HFFc6 (cell line): ENCODE measurements at regions not wholly inside any gene's neighbourhood (a gene's known extent, or its start where the extent isn't known, plus 50 kb on each side); places are given as distances from the start of the nearest gene placed in this dataset.

Source experiments
- DNase-seq: peaks from one replicate; pipeline ENCODE4 v3.0.0-alpha.2; 2018
- H3K27ac Mint-ChIP-seq: 2 replicates; pipeline ENCODE4 v1.8.0; 2020; ENCODE audit warnings: mild to moderate bottlenecking, mixed read lengths
- H3K27me3 Mint-ChIP-seq: 2 replicates; pipeline ENCODE4 v1.8.0; 2021; ENCODE audit warnings: mild to moderate bottlenecking, moderate library complexity, mixed read lengths; ENCODE audit not compliant: insufficient read depth
- H3K36me3 Mint-ChIP-seq: 2 replicates; pipeline ENCODE4 v1.8.0; 2021; ENCODE audit warnings: low read depth, mixed read lengths
- H3K4me1 Mint-ChIP-seq: 2 replicates; pipeline ENCODE4 v1.8.0; 2020; ENCODE audit warnings: low read depth, mixed read lengths
- H3K4me3 Mint-ChIP-seq: 2 replicates; pipeline ENCODE4 v1.8.0; 2020; ENCODE audit warnings: mild to moderate bottlenecking, moderate library complexity, mixed read lengths
- H3K9me3 Mint-ChIP-seq: 2 replicates; pipeline ENCODE4 v1.8.0; 2020; ENCODE audit warnings: mild to moderate bottlenecking, mixed read lengths
- TF ChIP-seq, protein P1 (sequence below): fragments of 200-600 bp; sonication (generic); IDR thresholded peaks from 2 replicates; pipeline ENCODE4 v1.5.0; 2021; ENCODE audit warnings: antibody characterized with exemption, mild to moderate bottlenecking

DNA sequence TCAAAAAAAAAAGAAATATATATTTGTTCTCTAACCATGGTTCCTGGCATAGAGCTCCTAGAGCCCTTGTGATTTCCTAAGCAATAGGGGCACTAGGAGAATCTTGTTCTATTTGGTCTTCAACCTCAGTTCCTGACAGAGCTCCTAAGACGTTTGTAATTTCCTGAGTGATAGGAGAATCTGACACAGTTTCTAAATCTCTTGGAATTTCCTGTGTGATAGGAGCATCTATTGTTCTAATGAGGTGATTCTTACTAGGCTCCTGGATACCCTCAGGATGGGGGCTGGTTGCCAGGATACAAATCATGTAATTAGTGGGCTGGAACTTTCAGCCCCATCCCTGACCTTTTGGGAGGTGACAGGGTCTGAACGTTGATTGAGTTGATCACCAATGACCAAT, 245.8 kb downstream of the ZEB2 start:
- DNase-seq: no peak
- Mint-ChIP-seq H3K9me3 (no peaks in the 10 kb centered on the region), H3K36me3 (no peaks in the 10 kb centered on the region; the same call in 1 of the 2 replicates), H3K4me3 (no peak overlapping the region), H3K27ac (no peak overlapping the region), H3K4me1 (peaks cover 12% of the 10 kb centered on the region), H3K27me3 (no peaks in the 10 kb centered on the region)
- TF ChIP-seq, protein P1, sequence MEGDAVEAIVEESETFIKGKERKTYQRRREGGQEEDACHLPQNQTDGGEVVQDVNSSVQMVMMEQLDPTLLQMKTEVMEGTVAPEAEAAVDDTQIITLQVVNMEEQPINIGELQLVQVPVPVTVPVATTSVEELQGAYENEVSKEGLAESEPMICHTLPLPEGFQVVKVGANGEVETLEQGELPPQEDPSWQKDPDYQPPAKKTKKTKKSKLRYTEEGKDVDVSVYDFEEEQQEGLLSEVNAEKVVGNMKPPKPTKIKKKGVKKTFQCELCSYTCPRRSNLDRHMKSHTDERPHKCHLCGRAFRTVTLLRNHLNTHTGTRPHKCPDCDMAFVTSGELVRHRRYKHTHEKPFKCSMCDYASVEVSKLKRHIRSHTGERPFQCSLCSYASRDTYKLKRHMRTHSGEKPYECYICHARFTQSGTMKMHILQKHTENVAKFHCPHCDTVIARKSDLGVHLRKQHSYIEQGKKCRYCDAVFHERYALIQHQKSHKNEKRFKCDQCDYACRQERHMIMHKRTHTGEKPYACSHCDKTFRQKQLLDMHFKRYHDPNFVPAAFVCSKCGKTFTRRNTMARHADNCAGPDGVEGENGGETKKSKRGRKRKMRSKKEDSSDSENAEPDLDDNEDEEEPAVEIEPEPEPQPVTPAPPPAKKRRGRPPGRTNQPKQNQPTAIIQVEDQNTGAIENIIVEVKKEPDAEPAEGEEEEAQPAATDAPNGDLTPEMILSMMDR: no peak

DNA sequence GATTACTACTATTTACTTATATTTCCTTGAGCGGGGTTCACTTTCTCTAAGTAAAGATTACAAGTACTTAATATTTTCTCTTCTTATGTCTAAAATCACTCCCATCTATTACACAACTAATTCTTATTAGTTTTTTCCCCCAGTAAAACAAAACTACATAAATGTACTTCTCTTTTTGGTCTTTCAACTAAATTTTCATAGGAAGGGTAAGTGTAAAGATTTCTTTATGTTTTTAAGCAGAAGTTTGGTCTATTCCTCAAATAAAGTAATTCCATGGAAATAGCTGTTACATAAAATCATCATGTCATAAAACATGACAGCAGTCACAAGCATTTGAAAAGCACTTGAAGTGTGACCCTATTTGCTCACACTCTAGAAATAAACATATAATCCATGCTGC, 249.0 kb downstream of the ZEB2 start:
- no peak overlapping the region for H3K4me3 Mint-ChIP-seq
- no peaks in the 10 kb centered on the region for H3K9me3 Mint-ChIP-seq
- no peaks in the 10 kb centered on the region for H3K27me3 Mint-ChIP-seq
- H3K4me1 Mint-ChIP-seq: peaks cover 12% of the 10 kb centered on the region
- no peak for DNase-seq
- TF ChIP-seq, protein P1: no peak
- H3K27ac Mint-ChIP-seq: no peak overlapping the region
- no peaks in the 10 kb centered on the region; the same call in 1 of the 2 replicates for H3K36me3 Mint-ChIP-seq

DNA sequence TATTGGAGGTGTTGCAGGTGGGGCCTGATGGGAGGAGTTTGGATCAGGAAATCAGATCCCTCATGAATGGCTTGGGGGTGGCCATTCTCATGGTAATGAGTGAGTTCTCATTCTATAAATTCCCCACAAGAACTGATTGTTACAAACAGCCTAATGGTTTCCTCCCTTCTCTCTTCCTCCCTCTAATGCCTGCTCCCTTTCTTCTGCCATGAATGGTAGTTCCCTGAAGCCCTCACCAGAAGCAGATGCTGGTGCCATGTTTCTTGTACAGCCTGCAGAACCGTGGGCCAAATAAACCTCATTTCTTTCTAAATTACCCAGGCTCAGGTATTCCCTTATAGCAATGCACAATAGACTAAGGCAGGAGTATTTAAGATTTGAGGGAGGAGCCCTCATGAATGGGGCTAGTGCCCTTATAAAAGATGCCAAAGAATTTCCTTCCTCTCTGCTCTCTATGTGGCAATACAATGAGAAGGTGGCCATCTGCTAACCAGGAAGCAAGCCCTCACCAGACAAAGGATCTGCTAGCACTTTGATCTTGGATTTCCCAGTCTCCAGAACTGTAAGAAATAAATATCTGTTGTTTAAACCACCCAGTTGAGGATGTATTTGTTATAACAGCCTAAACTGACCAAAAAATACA, 251.8 kb downstream of the ZEB2 start:
- TF ChIP-seq, protein P1: no peak
- H3K4me1 Mint-ChIP-seq: peaks cover 9% of the 10 kb centered on the region
- H3K27me3 Mint-ChIP-seq: no peaks in the 10 kb centered on the region
- no peak overlapping the region for H3K4me3 Mint-ChIP-seq
- no peak overlapping the region for H3K27ac Mint-ChIP-seq
- DNase-seq: no peak
- H3K36me3 Mint-ChIP-seq: no peaks in the 10 kb centered on the region
- no peaks in the 10 kb centered on the region for H3K9me3 Mint-ChIP-seq

DNA sequence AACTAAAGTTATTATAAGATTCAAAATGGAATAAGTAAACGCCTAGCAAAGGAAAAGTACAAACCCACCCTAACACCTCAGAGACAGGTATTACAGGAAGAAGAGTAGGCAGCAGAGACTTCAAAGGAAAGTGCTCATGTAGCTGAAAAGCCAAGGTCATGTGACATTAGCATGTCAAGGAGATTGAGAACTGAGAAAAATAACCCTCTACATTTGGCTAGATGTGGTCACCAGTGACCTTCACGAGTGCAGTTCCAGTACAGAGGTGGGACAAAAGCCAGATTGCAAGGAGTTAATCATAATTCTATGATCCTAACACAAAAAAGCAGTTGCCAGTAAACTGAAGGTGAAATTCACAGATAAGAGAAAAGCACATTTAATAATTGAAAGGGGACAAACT, 252.7 kb downstream of the ZEB2 start:
- H3K36me3 Mint-ChIP-seq: no peaks in the 10 kb centered on the region
- no peak overlapping the region for H3K4me3 Mint-ChIP-seq
- TF ChIP-seq, protein P1: no peak
- H3K4me1 Mint-ChIP-seq: peaks cover 1% of the 10 kb centered on the region
- H3K27me3 Mint-ChIP-seq: no peaks in the 10 kb centered on the region
- H3K27ac Mint-ChIP-seq: no peak overlapping the region
- no peaks in the 10 kb centered on the region for H3K9me3 Mint-ChIP-seq
- no peak for DNase-seq

DNA sequence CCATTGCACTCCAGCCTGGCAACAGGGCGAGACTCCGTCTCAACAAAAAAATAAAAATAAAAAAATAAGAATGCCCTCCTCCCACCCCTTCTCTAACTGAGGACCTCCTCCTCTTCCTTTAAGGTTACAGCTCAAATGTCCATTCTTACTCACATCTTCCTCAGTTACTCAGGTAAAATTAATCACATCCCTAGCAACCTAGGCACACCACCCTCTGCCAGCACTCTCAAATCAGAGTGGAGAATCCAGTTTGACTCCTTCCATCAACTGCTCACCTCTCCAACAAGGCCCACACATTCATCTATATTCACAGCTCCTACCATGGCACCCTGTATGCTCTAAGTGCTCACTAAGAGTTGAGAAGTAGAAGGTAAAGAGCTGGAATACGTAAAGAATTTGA, 254.3 kb downstream of the ZEB2 start:
- H3K27me3 Mint-ChIP-seq: no peaks in the 10 kb centered on the region
- H3K4me3 Mint-ChIP-seq: no peak overlapping the region
- H3K9me3 Mint-ChIP-seq: no peaks in the 10 kb centered on the region
- H3K4me1 Mint-ChIP-seq: no peaks in the 10 kb centered on the region
- H3K27ac Mint-ChIP-seq: no peak overlapping the region
- no peaks in the 10 kb centered on the region for H3K36me3 Mint-ChIP-seq
- DNase-seq: no peak
- TF ChIP-seq, protein P1: no peak
